Neuronal stem cell (in vitro differentiated cells): ENCODE measurements at regions not wholly inside any gene's neighbourhood (a gene's known extent, or its start where the extent isn't known, plus 50 kb on each side); places are given as distances from the start of the nearest gene placed in this dataset.

ENCODE experiments used
- DNase-seq: peaks from one replicate; pipeline ENCODE4 v3.0.0-alpha.2; 2013; ENCODE audit warnings: low spot score
- H2AFZ ChIP-seq: one replicate; pipeline ENCODE4 v1.6.1; 2013; ENCODE audit warnings: mild to moderate bottlenecking, low read length, inconsistent platforms
- H2AK5ac ChIP-seq: 2 replicates; pipeline ENCODE4 v1.6.1; 2013; ENCODE audit warnings: low read depth, mild to moderate bottlenecking, inconsistent platforms, low read length, moderate library complexity, mixed read lengths
- H2BK120ac ChIP-seq: 2 replicates; pipeline ENCODE4 v1.6.1; 2013; ENCODE audit warnings: low read depth, mild to moderate bottlenecking, inconsistent platforms, low read length, moderate library complexity, mixed read lengths
- H2BK12ac ChIP-seq: one replicate; pipeline ENCODE4 v1.6.1; 2013; ENCODE audit warnings: low read length, inconsistent platforms
- H2BK15ac ChIP-seq: 2 replicates; pipeline ENCODE4 v1.6.1; 2013; ENCODE audit warnings: mild to moderate bottlenecking, low read length, inconsistent platforms, mixed read lengths
- H2BK5ac ChIP-seq: one replicate; pipeline ENCODE4 v1.6.1; 2013; ENCODE audit warnings: inconsistent platforms, mild to moderate bottlenecking, low read length, moderate library complexity
- H3K14ac ChIP-seq: one replicate; pipeline ENCODE4 v1.6.1; 2013; ENCODE audit warnings: low read length, inconsistent platforms
- H3K18ac ChIP-seq: 2 replicates; pipeline ENCODE4 v1.6.1; 2013; ENCODE audit warnings: low read length, inconsistent platforms
- H3K23ac ChIP-seq: 2 replicates; pipeline ENCODE4 v1.6.1; 2013; ENCODE audit warnings: low read depth, mild to moderate bottlenecking, mixed read lengths, low read length, inconsistent platforms; ENCODE audit not compliant: poor library complexity
- H3K27ac ChIP-seq: replicated peaks from 3 replicates; pipeline ENCODE4 v1.5.1; 2013; ENCODE audit warnings: low read length, inconsistent platforms
- H3K27me3 ChIP-seq, 3 experiments: 2 replicates each; pipeline ENCODE4 v1.6.1; 2013; ENCODE audit warnings: low read length in 3 of 3, mild to moderate bottlenecking in 2 of 3, inconsistent platforms in 1 of 3, low read depth in 1 of 3, mixed read lengths in 1 of 3, moderate library complexity in 1 of 3; ENCODE audit not compliant: control insufficient read depth in 3 of 3, insufficient read depth in 3 of 3
- H3K36me3 ChIP-seq, 2 donors: replicated peaks in 1 of 2; 2 replicates each; pipeline ENCODE4 v1.6.1; 2013; ENCODE audit warnings: low read length in 2 of 2; ENCODE audit not compliant: control insufficient read depth in 2 of 2, insufficient read depth in 2 of 2
- H3K4ac ChIP-seq: 2 replicates; pipeline ENCODE4 v1.6.1; 2013; ENCODE audit warnings: inconsistent platforms, mild to moderate bottlenecking, low read length, moderate library complexity
- H3K4me1 ChIP-seq, 2 donors: 1 replicate in 1 of 2; 2 replicates in 1 of 2; pipeline ENCODE4 v1.6.1; 2013; ENCODE audit warnings: low read length in 2 of 2, low read depth in 1 of 2; ENCODE audit not compliant: control insufficient read depth in 2 of 2, insufficient read depth in 1 of 2
- H3K4me2 ChIP-seq: one replicate; pipeline ENCODE4 v1.6.1; 2013; ENCODE audit warnings: mild to moderate bottlenecking, low read length, inconsistent platforms; ENCODE audit not compliant: insufficient read depth, poor library complexity, severe bottlenecking
- H3K4me3 ChIP-seq, 2 donors: 2 replicates each; pipeline ENCODE4 v1.5.1; 2013; ENCODE audit warnings: low read length in 2 of 2, mild to moderate bottlenecking in 2 of 2, inconsistent platforms in 1 of 2, moderate library complexity in 1 of 2
- H3K79me1 ChIP-seq: one replicate; pipeline ENCODE4 v1.6.1; 2013; ENCODE audit warnings: low read depth, mild to moderate bottlenecking, inconsistent platforms, low read length, moderate library complexity
- H3K9ac ChIP-seq: one replicate; pipeline ENCODE4 v1.6.1; 2013; ENCODE audit warnings: mild to moderate bottlenecking, low read depth, low read length, inconsistent platforms; ENCODE audit not compliant: poor library complexity
- H3K9me3 ChIP-seq, 2 donors: replicated peaks in 1 of 2; 2 replicates each; pipeline versions ENCODE3 to v1.6.1; 2013; ENCODE audit warnings: low read length in 2 of 2, mild to moderate bottlenecking in 2 of 2, inconsistent platforms in 1 of 2, low read depth in 1 of 2, mixed read lengths in 1 of 2, moderate library complexity in 1 of 2; ENCODE audit not compliant: control insufficient read depth in 2 of 2, insufficient read depth in 1 of 2
- H4K8ac ChIP-seq: one replicate; pipeline ENCODE4 v1.6.1; 2013; ENCODE audit warnings: low read depth, mild to moderate bottlenecking, inconsistent platforms, low read length, moderate library complexity
- H4K91ac ChIP-seq: one replicate; pipeline ENCODE4 v1.6.1; 2013; ENCODE audit warnings: low read length, low read depth, mild to moderate bottlenecking, inconsistent platforms; ENCODE audit not compliant: poor library complexity
- WGBS, 2 donors: extraction: QIAGEN DNeasy Blood & Tissue Kit; methylation state at CpG; one replicate each; pipeline ENCODE4 v1.1.7; 2013; ENCODE audit warnings: missing lambda C conversion rate in 2 of 2, mixed read lengths in 1 of 2; ENCODE audit not compliant: insufficient read length in 2 of 2, insufficient replicate concordance in 1 of 2; ENCODE audit errors: extremely low coverage in 2 of 2; 5-methylcytosine and 5-hydroxymethylcytosine counted together

- WGBS, 2 donors = no CpG with 5 or more reads among the region's 2 CpGs
- H3K4me2 ChIP-seq = no peak overlapping the region
- no peak overlapping the region for H2AK5ac ChIP-seq
Measured at GRCh38 chr6:105569706-105570105, 166.8 kb upstream of the PREP start.

DNA sequence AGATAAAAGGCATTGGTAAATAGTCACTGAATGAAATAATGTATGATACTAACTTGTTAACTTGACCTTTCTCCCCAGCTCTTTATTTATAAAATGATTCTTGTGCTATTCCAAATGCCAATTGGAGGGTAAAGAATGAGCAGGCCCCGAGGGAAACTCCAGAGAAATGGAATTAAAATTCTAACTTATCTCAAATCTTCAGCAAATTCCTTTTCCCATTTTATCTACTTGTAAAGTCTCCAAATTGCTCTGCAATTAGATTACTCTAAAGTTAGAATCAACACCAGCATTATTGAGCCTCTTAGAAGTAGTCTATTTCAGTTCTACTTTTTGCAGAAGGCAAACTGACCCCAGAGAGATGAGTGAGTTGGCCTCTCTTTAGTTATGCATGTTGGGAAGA lies 165.9 kb upstream of the PREP start:
- Histone ChIP-seq H2AK5ac (no peak overlapping the region), H3K23ac (no peak overlapping the region), H2AFZ (no peak overlapping the region), H3K4me1 (no peaks in the 10 kb centered on the region), H3K27ac (no peak overlapping the region), H4K91ac (no peak overlapping the region), H2BK5ac (no peak overlapping the region), H3K4ac (no peak overlapping the region), H3K14ac (no peak overlapping the region), H3K4me3 (no peak overlapping the region), H3K79me1 (no peaks in the 10 kb centered on the region), H3K18ac (no peak overlapping the region), H4K8ac (no peak overlapping the region), H3K9ac (no peak overlapping the region), H3K9me3 (no peaks in the 10 kb centered on the region), H2BK120ac (no peak overlapping the region), H2BK12ac (no peak overlapping the region), H2BK15ac (no peak overlapping the region), H3K4me2 (no peak overlapping the region), H3K27me3 (no peaks in the 10 kb centered on the region), H3K36me3 (no peaks in the 10 kb centered on the region)
- DNase-seq = no peak
- no CpG with 5 or more reads among the region's 1 CpG for WGBS, 2 donors

More at GRCh38 chr6:105569706-105570105, 166.8 kb upstream of the PREP start:
- Histone ChIP-seq H3K4ac (no peak overlapping the region), H3K9ac (no peak overlapping the region), H2BK15ac (no peak overlapping the region), H3K9me3 (no peaks in the 10 kb centered on the region), H2BK12ac (no peak overlapping the region), H3K18ac (no peak overlapping the region), H3K4me3 (no peak overlapping the region), H3K27me3 (no peaks in the 10 kb centered on the region), H2AFZ (no peak overlapping the region), H2BK5ac (no peak overlapping the region), H2BK120ac (no peak overlapping the region), H3K14ac (no peak overlapping the region), H3K27ac (no peak overlapping the region), H3K23ac (no peak overlapping the region), H3K4me1 (no peaks in the 10 kb centered on the region), H3K36me3 (no peaks in the 10 kb centered on the region), H4K91ac (no peak overlapping the region), H3K79me1 (no peaks in the 10 kb centered on the region), H4K8ac (no peak overlapping the region)
- no peak for DNase-seq

DNA sequence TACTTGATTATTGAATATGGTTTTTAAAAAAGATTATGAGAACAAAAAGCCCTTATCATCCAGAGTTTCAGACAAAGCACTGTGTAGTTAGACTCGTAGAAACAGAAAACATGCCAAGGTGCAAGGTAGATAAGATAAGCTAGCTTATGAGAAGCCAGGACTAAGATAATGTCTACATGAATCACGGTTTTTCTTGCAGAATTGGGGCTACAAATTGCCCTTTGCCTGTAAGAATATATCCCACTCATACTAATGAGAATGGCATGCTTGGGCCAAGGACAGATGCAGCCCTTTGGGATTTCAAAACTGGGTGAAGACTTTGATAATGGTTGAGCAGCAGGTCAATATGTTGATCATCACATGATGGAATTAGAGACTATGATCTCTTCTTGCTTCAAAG lies 165.3 kb upstream of the PREP start:
- no peaks in the 10 kb centered on the region for H3K4me1 ChIP-seq
- no peak for DNase-seq
- no peak overlapping the region for H2AFZ ChIP-seq
- H3K9me3 ChIP-seq = no peaks in the 10 kb centered on the region
- H2BK15ac ChIP-seq = no peak overlapping the region
- no peak overlapping the region for H2BK5ac ChIP-seq
- H2BK12ac ChIP-seq = no peak overlapping the region
- H3K14ac ChIP-seq = no peak overlapping the region
- H3K27me3 ChIP-seq = no peaks in the 10 kb centered on the region
- H3K79me1 ChIP-seq = no peaks in the 10 kb centered on the region
- no peaks in the 10 kb centered on the region for H3K36me3 ChIP-seq
- WGBS, 2 donors = no CpG with 5 or more reads among the region's 2 CpGs
- H3K4me2 ChIP-seq = no peak overlapping the region
- no peak overlapping the region for H4K8ac ChIP-seq
- no peak overlapping the region for H2AK5ac ChIP-seq
- no peak overlapping the region for H3K18ac ChIP-seq
- no peak overlapping the region for H3K27ac ChIP-seq
- no peak overlapping the region for H4K91ac ChIP-seq
- H2BK120ac ChIP-seq = no peak overlapping the region
- H3K4ac ChIP-seq = no peak overlapping the region
- no peak overlapping the region for H3K9ac ChIP-seq
- no peak overlapping the region for H3K23ac ChIP-seq
- no peak overlapping the region for H3K4me3 ChIP-seq

DNA sequence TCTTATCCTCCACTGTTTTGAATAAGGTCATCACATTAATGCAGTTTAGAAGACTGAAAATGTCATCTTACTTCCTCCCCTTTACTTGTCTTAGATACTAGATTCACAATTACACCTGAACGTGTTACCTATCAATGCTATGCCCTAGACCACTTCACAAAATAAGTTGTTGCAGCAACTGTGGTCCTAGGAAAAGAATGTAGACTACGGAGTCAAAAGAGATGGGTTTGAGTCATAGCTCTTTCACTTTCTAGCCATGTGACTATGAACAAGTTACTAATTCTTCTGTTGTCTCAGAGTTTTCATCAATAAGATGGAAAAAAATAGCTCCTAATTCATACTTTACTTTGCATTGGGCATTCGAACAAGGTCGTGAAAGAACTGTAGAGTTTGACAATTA lies 164.3 kb upstream of the PREP start:
- Histone ChIP-seq H3K4me3 (no peak overlapping the region), H3K4me2 (no peak overlapping the region), H3K9ac (no peak overlapping the region), H3K36me3 (no peaks in the 10 kb centered on the region), H4K91ac (no peak overlapping the region), H2BK120ac (no peak overlapping the region), H3K14ac (no peak overlapping the region), H2AK5ac (no peak overlapping the region), H4K8ac (no peak overlapping the region), H2BK15ac (no peak overlapping the region), H3K18ac (no peak overlapping the region), H3K27me3 (no peaks in the 10 kb centered on the region), H2BK5ac (no peak overlapping the region), H3K9me3 (peaks cover 0 to 2% of the 10 kb centered on the region in 2 donors), H3K27ac (no peak overlapping the region), H2BK12ac (no peak overlapping the region), H3K23ac (no peak overlapping the region), H3K4me1 (no peaks in the 10 kb centered on the region), H2AFZ (peak overlapping the region; percentile 6), H3K79me1 (no peaks in the 10 kb centered on the region), H3K4ac (no peak overlapping the region)
- no CpG with 5 or more reads among the region's 4 CpGs for WGBS, 2 donors
- no peak for DNase-seq
